CD14-positive monocyte (primary cell): ENCODE measurements at regions not wholly inside any gene's neighbourhood (a gene's known extent, or its start where the extent isn't known, plus 50 kb on each side); places are given as distances from the start of the nearest gene placed in this dataset.
"Not testable (repeated sequence)": the region's sequence is repeated elsewhere in the genome, so short reads cannot be mapped to it uniquely, and the experiment has no call there.

ENCODE experiments used
- DNase-seq, 3 donors: peaks; one replicate each; pipeline ENCODE4 v3.0.0-alpha.2; 2011 to 2022
- H2AFZ ChIP-seq: 2 replicates; pipeline ENCODE4 v1.6.0; 2012; ENCODE audit warnings: mild to moderate bottlenecking, low read depth, low read length, inconsistent platforms; ENCODE audit not compliant: insufficient read depth, poor library complexity, severe bottlenecking
- H3K27ac ChIP-seq, 2 donors: 1 replicate in 1 of 2; 2 replicates in 1 of 2; pipeline ENCODE4 v1.5.1; 2012 to 2013; ENCODE audit warnings: low read length in 2 of 2, control low read depth in 1 of 2, inconsistent platforms in 1 of 2, low read depth in 1 of 2, mild to moderate bottlenecking in 1 of 2
- H3K27me3 ChIP-seq, 2 donors: one replicate each; pipeline versions ENCODE4 v1.6.0 to v1.6.1; 2011 to 2013; ENCODE audit warnings: low read length in 2 of 2; ENCODE audit not compliant: control insufficient read depth in 2 of 2, insufficient read depth in 2 of 2
- H3K36me3 ChIP-seq, 2 donors: replicated peaks in 1 of 2; 1 replicate in 1 of 2; 2 replicates in 1 of 2; pipeline versions ENCODE4 v1.5.1 to v1.6.1; 2012 to 2013; ENCODE audit warnings: low read length in 2 of 2, control low read depth in 1 of 2, inconsistent platforms in 1 of 2, mild to moderate bottlenecking in 1 of 2; ENCODE audit not compliant: insufficient read depth in 2 of 2, control insufficient read depth in 1 of 2
- H3K4me1 ChIP-seq, 2 donors: 1 replicate in 1 of 2; 2 replicates in 1 of 2; pipeline versions ENCODE4 v1.5.1 to v1.6.1; 2012 to 2013; ENCODE audit warnings: low read length in 2 of 2, control low read depth in 1 of 2, inconsistent platforms in 1 of 2, mild to moderate bottlenecking in 1 of 2, moderate library complexity in 1 of 2; ENCODE audit not compliant: insufficient read depth in 2 of 2, control insufficient read depth in 1 of 2
- H3K4me2 ChIP-seq: replicated peaks from 2 replicates; pipeline ENCODE3; 2012; ENCODE audit warnings: low read length, moderate library complexity, mild to moderate bottlenecking; ENCODE audit not compliant: poor library complexity, severe bottlenecking; ENCODE audit errors: extremely low read depth
- H3K4me3 ChIP-seq, 3 experiments: fragments of 200-600 bp in 1 of 3; sonication (generic) in 1 of 3; replicated peaks in 1 of 3; 1 replicate in 2 of 3; 2 replicates in 1 of 3; pipeline ENCODE4 v1.5.1; 2011 to 2013; ENCODE audit warnings: low read length in 3 of 3, mild to moderate bottlenecking in 3 of 3, control low read depth in 2 of 3, low read depth in 2 of 3, inconsistent platforms in 1 of 3, moderate library complexity in 1 of 3
- H3K79me2 ChIP-seq: 2 replicates; pipeline ENCODE4 v1.6.0; 2012; ENCODE audit warnings: mild to moderate bottlenecking, control low read depth, inconsistent platforms, low read length, moderate library complexity; ENCODE audit not compliant: insufficient read depth
- H3K9ac ChIP-seq: 2 replicates; pipeline ENCODE4 v1.6.0; 2017; ENCODE audit warnings: low read length, mild to moderate bottlenecking; ENCODE audit not compliant: insufficient read depth, poor library complexity, severe bottlenecking
- H3K9me3 ChIP-seq, 2 donors: replicated peaks in 1 of 2; 1 replicate in 1 of 2; 2 replicates in 1 of 2; pipeline versions ENCODE4 v1.5.1 to v1.6.1; 2012 to 2013; ENCODE audit warnings: low read length in 2 of 2, control low read depth in 1 of 2; ENCODE audit not compliant: control insufficient read depth in 1 of 2, insufficient read depth in 1 of 2
- H4K20me1 ChIP-seq: 2 replicates; pipeline ENCODE4 v1.6.0; 2012; ENCODE audit warnings: mild to moderate bottlenecking, low read length, control low read depth, moderate library complexity; ENCODE audit not compliant: insufficient read depth
- H3K27ac Mint-ChIP-seq, 7 donors: one replicate each; pipeline ENCODE4 v1.8.0; 2020; ENCODE audit warnings: mild to moderate bottlenecking in 7 of 7, mixed read lengths in 7 of 7, moderate library complexity in 6 of 7, inconsistent platforms in 2 of 7
- H3K27me3 Mint-ChIP-seq, 3 donors: one replicate each; pipeline ENCODE4 v1.8.0; 2021 to 2022; ENCODE audit warnings: low read depth in 3 of 3, mild to moderate bottlenecking in 3 of 3, mixed read lengths in 3 of 3, moderate library complexity in 3 of 3, inconsistent platforms in 1 of 3
- H3K36me3 Mint-ChIP-seq, 2 donors: one replicate each; pipeline ENCODE4 v1.8.0; 2020; ENCODE audit warnings: mixed read lengths in 2 of 2, inconsistent platforms in 1 of 2, mild to moderate bottlenecking in 1 of 2
- H3K4me1 Mint-ChIP-seq: one replicate; pipeline ENCODE4 v1.8.0; 2020; ENCODE audit warnings: mild to moderate bottlenecking, mixed read lengths
- H3K4me3 Mint-ChIP-seq, 2 donors: one replicate each; pipeline ENCODE4 v1.8.0; 2020; ENCODE audit warnings: mild to moderate bottlenecking in 2 of 2, mixed read lengths in 2 of 2, moderate library complexity in 1 of 2
- H3K9me3 Mint-ChIP-seq, 7 donors: one replicate each; pipeline ENCODE4 v1.8.0; 2020 to 2022; ENCODE audit warnings: mixed read lengths in 7 of 7, mild to moderate bottlenecking in 6 of 7, moderate library complexity in 6 of 7, inconsistent platforms in 2 of 7
- WGBS: methylation state at CpG from one replicate; pipeline ENCODE4 v1.1.5; 2013; ENCODE audit warnings: missing lambda C conversion rate; ENCODE audit not compliant: insufficient coverage; 5-methylcytosine and 5-hydroxymethylcytosine counted together
- intact Hi-C, 2 donors: fragments of 100-400 bp; cut with micrococcal nuclease; formaldehyde crosslinking; loops; one replicate each; pipeline versions ENCODE4 v1.15.0 to v1.15.1; 2023
- TF ChIP-seq, protein P1 (sequence below): fragments of 200-600 bp; IDR thresholded peaks from one replicate; pipeline ENCODE4 v1.8.0; 2022; ENCODE audit warnings: antibody characterized with exemption, mild to moderate bottlenecking

GRCh38 chr2:3107567-3107966 lies 270.1 kb downstream of the EIPR1 start:
- peaks cover 0 to 13% (median 2%) of the 10 kb centered on the region in 7 donors for H3K9me3 Mint-ChIP-seq
- H3K9ac ChIP-seq, result no peak overlapping the region
- intact Hi-C loops, result no loop called here
- no peaks in the 10 kb centered on the region for H3K4me1 ChIP-seq
- no peak overlapping the region for H2AFZ ChIP-seq
- H3K27ac Mint-ChIP-seq, result no peak overlapping the region
- no peaks in the 10 kb centered on the region for H3K4me1 Mint-ChIP-seq
- peaks cover 7 to 13% (median 7%) of the 10 kb centered on the region in 3 donors for H3K27me3 Mint-ChIP-seq
- no peak overlapping the region for H3K4me3 Mint-ChIP-seq
- no peaks in the 10 kb centered on the region for H3K36me3 Mint-ChIP-seq
- no peaks in the 10 kb centered on the region for H3K27me3 ChIP-seq
- no peak for DNase-seq
- TF ChIP-seq, protein P1, sequence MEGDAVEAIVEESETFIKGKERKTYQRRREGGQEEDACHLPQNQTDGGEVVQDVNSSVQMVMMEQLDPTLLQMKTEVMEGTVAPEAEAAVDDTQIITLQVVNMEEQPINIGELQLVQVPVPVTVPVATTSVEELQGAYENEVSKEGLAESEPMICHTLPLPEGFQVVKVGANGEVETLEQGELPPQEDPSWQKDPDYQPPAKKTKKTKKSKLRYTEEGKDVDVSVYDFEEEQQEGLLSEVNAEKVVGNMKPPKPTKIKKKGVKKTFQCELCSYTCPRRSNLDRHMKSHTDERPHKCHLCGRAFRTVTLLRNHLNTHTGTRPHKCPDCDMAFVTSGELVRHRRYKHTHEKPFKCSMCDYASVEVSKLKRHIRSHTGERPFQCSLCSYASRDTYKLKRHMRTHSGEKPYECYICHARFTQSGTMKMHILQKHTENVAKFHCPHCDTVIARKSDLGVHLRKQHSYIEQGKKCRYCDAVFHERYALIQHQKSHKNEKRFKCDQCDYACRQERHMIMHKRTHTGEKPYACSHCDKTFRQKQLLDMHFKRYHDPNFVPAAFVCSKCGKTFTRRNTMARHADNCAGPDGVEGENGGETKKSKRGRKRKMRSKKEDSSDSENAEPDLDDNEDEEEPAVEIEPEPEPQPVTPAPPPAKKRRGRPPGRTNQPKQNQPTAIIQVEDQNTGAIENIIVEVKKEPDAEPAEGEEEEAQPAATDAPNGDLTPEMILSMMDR, result no peak
- no peak overlapping the region for H3K4me2 ChIP-seq
- no peak overlapping the region for H3K27ac ChIP-seq
- no peaks in the 10 kb centered on the region for H3K36me3 ChIP-seq
- no peak overlapping the region for H3K4me3 ChIP-seq
- H3K79me2 ChIP-seq, result no peaks in the 10 kb centered on the region
- 91% methylated on average over 7 of the region's 14 CpGs for WGBS
- peaks cover 0 to 10% of the 10 kb centered on the region in 2 donors for H3K9me3 ChIP-seq
- no peaks in the 10 kb centered on the region for H4K20me1 ChIP-seq

DNA sequence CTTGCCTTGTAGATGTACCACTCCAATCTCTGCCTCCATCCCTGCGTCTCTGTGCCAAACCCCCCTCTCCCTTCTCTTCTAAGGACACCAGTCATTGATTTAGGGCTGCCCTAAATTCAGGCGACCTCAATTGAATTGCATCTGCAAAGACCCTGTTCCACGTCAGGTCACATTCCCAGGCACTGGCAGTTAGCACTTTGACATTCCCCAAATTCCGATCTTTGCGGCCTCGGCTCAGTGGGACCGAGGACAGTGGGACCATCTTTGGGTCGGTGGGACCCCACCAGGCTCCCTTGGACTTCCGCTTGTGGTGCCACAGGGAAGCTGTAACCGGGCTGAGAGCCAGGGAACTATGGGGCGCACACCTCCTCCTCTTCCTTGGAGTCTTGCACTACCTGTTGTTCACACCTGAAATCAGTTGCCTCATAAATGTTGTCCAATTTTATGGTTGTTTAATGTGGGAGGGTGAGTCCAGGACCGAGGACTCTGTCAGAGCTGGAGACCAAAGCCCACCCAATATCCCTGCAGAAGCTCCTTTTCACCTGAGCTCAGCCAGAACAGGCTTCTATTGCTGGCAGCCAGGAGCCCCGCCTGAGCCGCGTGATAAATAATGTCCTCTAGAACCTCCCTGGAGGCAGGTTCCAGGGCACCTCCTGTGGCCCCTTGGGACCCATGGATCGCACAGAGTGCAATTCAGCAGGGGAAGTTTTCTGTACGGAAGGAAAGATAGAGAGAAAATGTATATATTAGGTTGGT lies 271.6 kb downstream of the EIPR1 start:
- no peaks in the 10 kb centered on the region for H3K36me3 ChIP-seq
- peaks cover 10 to 13% (median 12%) of the 10 kb centered on the region in 3 donors for H3K27me3 Mint-ChIP-seq
- no peak overlapping the region for H2AFZ ChIP-seq
- no peaks in the 10 kb centered on the region for H3K27me3 ChIP-seq
- H3K4me3 Mint-ChIP-seq, result no peak overlapping the region
- DNase-seq, result no peak
- intact Hi-C loops, result no loop called here
- H3K27ac ChIP-seq, result no peak overlapping the region
- H3K27ac Mint-ChIP-seq, result no peak overlapping the region
- H3K4me1 ChIP-seq, result no peaks in the 10 kb centered on the region
- H3K4me2 ChIP-seq, result no peak overlapping the region
- peaks cover 0 to 10% of the 10 kb centered on the region in 2 donors for H3K9me3 ChIP-seq
- H3K79me2 ChIP-seq, result no peaks in the 10 kb centered on the region
- no peak overlapping the region for H3K9ac ChIP-seq
- H3K4me1 Mint-ChIP-seq, result no peaks in the 10 kb centered on the region
- WGBS, result 96% methylated on average over 12 of the region's 17 CpGs
- H4K20me1 ChIP-seq, result no peaks in the 10 kb centered on the region
- H3K9me3 Mint-ChIP-seq, result peaks cover 0 to 12% (median 3%) of the 10 kb centered on the region in 7 donors
- H3K4me3 ChIP-seq, result no peak overlapping the region
- no peaks in the 10 kb centered on the region for H3K36me3 Mint-ChIP-seq
- TF ChIP-seq, protein P1, result no peak

- H3K36me3 ChIP-seq, H3K4me2 ChIP-seq, H3K27me3 ChIP-seq, H4K20me1 ChIP-seq, DNase-seq, intact Hi-C loops, H3K4me3 Mint-ChIP-seq, H3K27ac Mint-ChIP-seq, H3K9me3 ChIP-seq, H3K27ac ChIP-seq, H3K4me1 Mint-ChIP-seq, H3K9me3 Mint-ChIP-seq, H3K4me1 ChIP-seq, H2AFZ ChIP-seq, H3K36me3 Mint-ChIP-seq, H3K79me2 ChIP-seq, H3K9ac ChIP-seq, H3K4me3 ChIP-seq: not testable (repeated sequence)
- peaks cover 15 to 16% (median 15%) of the 10 kb centered on the region in 3 donors for H3K27me3 Mint-ChIP-seq
- WGBS, result 65% methylated on average over 7 of the region's 14 CpGs
Measured at GRCh38 chr2:3104958-3105813, 272.4 kb downstream of the EIPR1 start.
